ENCODE measurements at regions not wholly inside any gene's neighbourhood (a gene's known extent, or its start where the extent isn't known, plus 50 kb on each side); places are given as distances from the start of the nearest gene placed in this dataset.

GRCh38 chr9:103364753-103365152 is 369.6 kb downstream of the CYLC2 start:
- no peak for TF ChIP-seq CTCF (conservative IDR thresholded peaks at IDR 0.05)
- Mint-ChIP-seq H3K36me3 (no peaks in the 10 kb centered on the region), H3K9me3 (peaks cover 3% of the 10 kb centered on the region), H3K27me3 (peaks cover 6% of the 10 kb centered on the region), H3K27ac (no peak overlapping the region), H3K4me3 (no peak overlapping the region), H3K4me1 (ENCODE audit: unreplicated experiment) (no peaks in the 10 kb centered on the region)
- no peak for DNase-seq (ENCODE audit: extremely low spot score, unreplicated experiment)

GRCh38 chr9:103371152-103371551 is 376.0 kb downstream of the CYLC2 start:
- no peak overlapping the region for H3K4me3 Mint-ChIP-seq
- H3K4me1 Mint-ChIP-seq (ENCODE audit: unreplicated experiment): peaks cover 6% of the 10 kb centered on the region
- no peak overlapping the region for H3K27ac Mint-ChIP-seq
- no peak for TF ChIP-seq CTCF (conservative IDR thresholded peaks at IDR 0.05)
- H3K9me3 Mint-ChIP-seq: no peaks in the 10 kb centered on the region
- DNase-seq (ENCODE audit: extremely low spot score, unreplicated experiment): no peak
- no peaks in the 10 kb centered on the region for H3K36me3 Mint-ChIP-seq
- H3K27me3 Mint-ChIP-seq: no peaks in the 10 kb centered on the region

- H3K4me3 Mint-ChIP-seq: no peak overlapping the region
- TF ChIP-seq CTCF (conservative IDR thresholded peaks at IDR 0.05): no peak
- DNase-seq (ENCODE audit: extremely low spot score, unreplicated experiment): no peak
- H3K27ac Mint-ChIP-seq: no peak overlapping the region
- H3K27me3 Mint-ChIP-seq: no peaks in the 10 kb centered on the region
- no peaks in the 10 kb centered on the region for H3K36me3 Mint-ChIP-seq
- H3K9me3 Mint-ChIP-seq: no peaks in the 10 kb centered on the region
- H3K4me1 Mint-ChIP-seq (ENCODE audit: unreplicated experiment): peaks cover 6% of the 10 kb centered on the region
Observed at GRCh38 chr9:103372828-103373227, 377.7 kb downstream of the CYLC2 start.

GRCh38 chr9:103377667-103378066 is 382.5 kb downstream of the CYLC2 start:
- TF ChIP-seq CTCF (conservative IDR thresholded peaks at IDR 0.05): no peak
- Mint-ChIP-seq H3K4me3 (no peak overlapping the region), H3K27ac (no peak overlapping the region), H3K4me1 (ENCODE audit: unreplicated experiment) (peaks cover 3% of the 10 kb centered on the region), H3K9me3 (no peaks in the 10 kb centered on the region), H3K27me3 (no peaks in the 10 kb centered on the region), H3K36me3 (no peaks in the 10 kb centered on the region)
- no peak for DNase-seq (ENCODE audit: extremely low spot score, unreplicated experiment)

- peak; percentile 79 for TF ChIP-seq CTCF (conservative IDR thresholded peaks at IDR 0.05)
- Mint-ChIP-seq H3K9me3 (peaks cover 5% of the 10 kb centered on the region), H3K36me3 (no peaks in the 10 kb centered on the region), H3K4me3 (no peak overlapping the region), H3K27me3 (no peaks in the 10 kb centered on the region), H3K27ac (no peak overlapping the region), H3K4me1 (ENCODE audit: unreplicated experiment) (no peaks in the 10 kb centered on the region)
- no peak for DNase-seq (ENCODE audit: extremely low spot score, unreplicated experiment)
Observed at GRCh38 chr9:103397868-103398600, 402.9 kb downstream of the CYLC2 start.

Data from type B pancreatic cell (in vitro differentiated cells).